Neutrophil (primary cell): ENCODE measurements at regions not wholly inside any gene's neighbourhood (a gene's known extent, or its start where the extent isn't known, plus 50 kb on each side); places are given as distances from the start of the nearest gene placed in this dataset.

Experiments
- H3K27ac ChIP-seq: fragments of 200-600 bp; sonication (generic); 2 replicates; pipeline ENCODE4 v1.5.1; 2016; ENCODE audit warnings: mild to moderate bottlenecking, moderate library complexity
- H3K27me3 ChIP-seq: fragments of 200-600 bp; sonication (generic); 2 replicates; pipeline ENCODE4 v1.6.0; 2016; ENCODE audit warnings: mild to moderate bottlenecking
- H3K36me3 ChIP-seq: fragments of 200-600 bp; sonication (generic); 2 replicates; pipeline ENCODE4 v1.5.1; 2017
- H3K4me1 ChIP-seq, 2 experiments: fragments of 200-600 bp in 1 of 2; sonication (generic) in 1 of 2; 1 replicate in 1 of 2; 2 replicates in 1 of 2; pipeline versions ENCODE4 v1.5.1 to v1.6.1; 2013 to 2016; ENCODE audit warnings: low read depth in 1 of 2, low read length in 1 of 2, mild to moderate bottlenecking in 1 of 2, moderate library complexity in 1 of 2; ENCODE audit not compliant: control insufficient read depth in 1 of 2, insufficient read depth in 1 of 2
- H3K4me3 ChIP-seq, 2 experiments: fragments of 200-600 bp in 1 of 2; sonication (generic) in 1 of 2; 1 replicate in 1 of 2; 2 replicates in 1 of 2; pipeline ENCODE4 v1.5.1; 2013 to 2016; ENCODE audit warnings: low read depth in 1 of 2, low read length in 1 of 2, mild to moderate bottlenecking in 1 of 2, moderate library complexity in 1 of 2
- H3K9me3 ChIP-seq: fragments of 200-600 bp; sonication (generic); 2 replicates; pipeline ENCODE4 v1.5.1; 2016
- TF ChIP-seq, protein P1 (sequence below): fragments of 200-600 bp; sonication (generic); IDR thresholded peaks from 2 replicates; pipeline ENCODE4 v1.5.1; 2016; ENCODE audit warnings: antibody characterized with exemption

- no peaks in the 10 kb centered on the region for H3K4me1 ChIP-seq
- H3K4me3 ChIP-seq = no peak overlapping the region
- H3K36me3 ChIP-seq = no peaks in the 10 kb centered on the region
- H3K9me3 ChIP-seq = no peaks in the 10 kb centered on the region
- TF ChIP-seq, protein P1, sequence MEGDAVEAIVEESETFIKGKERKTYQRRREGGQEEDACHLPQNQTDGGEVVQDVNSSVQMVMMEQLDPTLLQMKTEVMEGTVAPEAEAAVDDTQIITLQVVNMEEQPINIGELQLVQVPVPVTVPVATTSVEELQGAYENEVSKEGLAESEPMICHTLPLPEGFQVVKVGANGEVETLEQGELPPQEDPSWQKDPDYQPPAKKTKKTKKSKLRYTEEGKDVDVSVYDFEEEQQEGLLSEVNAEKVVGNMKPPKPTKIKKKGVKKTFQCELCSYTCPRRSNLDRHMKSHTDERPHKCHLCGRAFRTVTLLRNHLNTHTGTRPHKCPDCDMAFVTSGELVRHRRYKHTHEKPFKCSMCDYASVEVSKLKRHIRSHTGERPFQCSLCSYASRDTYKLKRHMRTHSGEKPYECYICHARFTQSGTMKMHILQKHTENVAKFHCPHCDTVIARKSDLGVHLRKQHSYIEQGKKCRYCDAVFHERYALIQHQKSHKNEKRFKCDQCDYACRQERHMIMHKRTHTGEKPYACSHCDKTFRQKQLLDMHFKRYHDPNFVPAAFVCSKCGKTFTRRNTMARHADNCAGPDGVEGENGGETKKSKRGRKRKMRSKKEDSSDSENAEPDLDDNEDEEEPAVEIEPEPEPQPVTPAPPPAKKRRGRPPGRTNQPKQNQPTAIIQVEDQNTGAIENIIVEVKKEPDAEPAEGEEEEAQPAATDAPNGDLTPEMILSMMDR = no peak
- no peak overlapping the region for H3K27ac ChIP-seq
- H3K27me3 ChIP-seq = peaks cover 6% of the 10 kb centered on the region
Measured at GRCh38 chr18:47689371-47689770, 241.1 kb downstream of the SMAD2 start.

- H3K27me3 ChIP-seq = no peaks in the 10 kb centered on the region
- H3K4me1 ChIP-seq = no peaks in the 10 kb centered on the region
- no peak overlapping the region for H3K4me3 ChIP-seq
- H3K9me3 ChIP-seq = no peaks in the 10 kb centered on the region
- TF ChIP-seq, protein P1 = no peak
- no peak overlapping the region for H3K27ac ChIP-seq
- H3K36me3 ChIP-seq = no peaks in the 10 kb centered on the region
Measured at GRCh38 chr18:47686806-47687205, 243.7 kb downstream of the SMAD2 start.

DNA sequence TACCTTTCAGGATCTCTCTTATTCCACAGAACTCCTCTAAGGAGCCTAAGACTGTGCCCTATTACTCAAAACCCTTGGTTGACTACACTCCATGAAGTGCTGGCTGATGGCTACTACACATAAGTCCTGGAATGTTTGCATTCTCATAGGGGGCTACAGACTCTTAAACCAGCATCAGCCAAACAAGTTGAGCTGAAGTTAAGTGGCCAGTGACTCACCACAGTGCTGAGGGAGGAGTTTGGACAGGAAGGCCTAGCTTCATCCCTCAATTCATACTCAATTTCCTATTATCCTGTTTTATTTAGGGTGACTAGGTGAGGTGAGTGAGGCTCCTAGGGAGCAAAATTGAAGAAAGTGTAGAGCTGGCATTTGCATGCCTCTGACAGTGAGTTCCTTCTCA lies 246.7 kb downstream of the SMAD2 start:
- no peaks in the 10 kb centered on the region for H3K27me3 ChIP-seq
- H3K36me3 ChIP-seq = no peaks in the 10 kb centered on the region

DNA sequence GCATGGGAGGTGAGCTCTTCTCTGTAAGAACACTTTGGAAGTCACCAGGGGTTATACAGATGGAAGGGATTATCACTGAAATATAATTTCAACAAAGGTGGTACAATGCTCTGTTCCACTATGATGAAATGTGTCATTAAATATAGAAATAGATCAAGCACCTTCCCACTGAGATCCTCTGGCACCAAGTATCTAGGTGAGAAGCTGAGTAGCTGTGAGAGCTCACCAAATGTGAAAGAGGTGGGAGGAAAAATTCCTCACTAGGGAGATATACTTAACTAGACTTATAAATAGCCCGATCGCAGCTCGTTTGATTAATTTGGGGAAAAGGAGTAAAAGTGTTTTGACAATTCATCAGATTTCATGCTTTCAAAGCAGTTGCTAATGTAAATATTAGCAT lies 247.6 kb downstream of the SMAD2 start:
- Histone ChIP-seq H3K27me3 (no peaks in the 10 kb centered on the region), H3K9me3 (no peaks in the 10 kb centered on the region), H3K27ac (no peak overlapping the region), H3K36me3 (no peaks in the 10 kb centered on the region), H3K4me1 (no peaks in the 10 kb centered on the region), H3K4me3 (no peak overlapping the region)
- TF ChIP-seq, protein P1 = no peak

More for the DNA sequence above, 246.7 kb downstream of the SMAD2 start:
- TF ChIP-seq, protein P1 = no peak
- H3K9me3 ChIP-seq = no peaks in the 10 kb centered on the region
- H3K4me1 ChIP-seq = no peaks in the 10 kb centered on the region
- H3K4me3 ChIP-seq = no peak overlapping the region
- H3K27ac ChIP-seq = no peak overlapping the region

GRCh38 chr18:47680488-47680887 lies 250.0 kb downstream of the SMAD2 start:
- TF ChIP-seq, protein P1 = no peak
- no peak overlapping the region for H3K27ac ChIP-seq

DNA sequence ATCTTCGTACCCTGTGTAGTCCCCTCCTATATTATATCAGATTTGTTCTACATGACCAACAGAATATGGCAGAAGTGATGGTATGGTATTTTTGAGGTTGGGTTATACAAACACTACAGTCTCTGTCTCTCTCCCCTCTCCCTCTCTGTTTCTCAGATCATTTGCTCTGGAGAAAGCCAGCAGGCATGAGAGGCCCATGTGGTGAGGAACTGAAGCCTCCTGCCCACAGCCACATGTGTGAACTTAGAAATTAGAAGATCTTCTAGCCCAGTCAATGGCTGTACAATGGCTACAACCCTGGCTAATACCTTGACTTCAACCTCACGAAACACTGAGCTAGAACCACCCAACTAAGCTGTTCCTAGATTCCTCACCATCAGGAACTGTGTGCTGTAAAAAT lies 250.6 kb downstream of the SMAD2 start:
- H3K36me3 ChIP-seq = no peaks in the 10 kb centered on the region
- TF ChIP-seq, protein P1 = no peak
- H3K27me3 ChIP-seq = no peaks in the 10 kb centered on the region
- no peak overlapping the region for H3K27ac ChIP-seq
- H3K9me3 ChIP-seq = no peaks in the 10 kb centered on the region
- no peaks in the 10 kb centered on the region for H3K4me1 ChIP-seq
- H3K4me3 ChIP-seq = no peak overlapping the region

More at GRCh38 chr18:47680488-47680887, 250.0 kb downstream of the SMAD2 start:
- H3K4me3 ChIP-seq = no peak overlapping the region
- no peaks in the 10 kb centered on the region for H3K4me1 ChIP-seq
- H3K36me3 ChIP-seq = no peaks in the 10 kb centered on the region
- H3K9me3 ChIP-seq = no peaks in the 10 kb centered on the region
- no peaks in the 10 kb centered on the region for H3K27me3 ChIP-seq
